ENCODE measurements at regions not wholly inside any gene's neighbourhood (a gene's known extent, or its start where the extent isn't known, plus 50 kb on each side); places are given as distances from the start of the nearest gene placed in this dataset.

DNA sequence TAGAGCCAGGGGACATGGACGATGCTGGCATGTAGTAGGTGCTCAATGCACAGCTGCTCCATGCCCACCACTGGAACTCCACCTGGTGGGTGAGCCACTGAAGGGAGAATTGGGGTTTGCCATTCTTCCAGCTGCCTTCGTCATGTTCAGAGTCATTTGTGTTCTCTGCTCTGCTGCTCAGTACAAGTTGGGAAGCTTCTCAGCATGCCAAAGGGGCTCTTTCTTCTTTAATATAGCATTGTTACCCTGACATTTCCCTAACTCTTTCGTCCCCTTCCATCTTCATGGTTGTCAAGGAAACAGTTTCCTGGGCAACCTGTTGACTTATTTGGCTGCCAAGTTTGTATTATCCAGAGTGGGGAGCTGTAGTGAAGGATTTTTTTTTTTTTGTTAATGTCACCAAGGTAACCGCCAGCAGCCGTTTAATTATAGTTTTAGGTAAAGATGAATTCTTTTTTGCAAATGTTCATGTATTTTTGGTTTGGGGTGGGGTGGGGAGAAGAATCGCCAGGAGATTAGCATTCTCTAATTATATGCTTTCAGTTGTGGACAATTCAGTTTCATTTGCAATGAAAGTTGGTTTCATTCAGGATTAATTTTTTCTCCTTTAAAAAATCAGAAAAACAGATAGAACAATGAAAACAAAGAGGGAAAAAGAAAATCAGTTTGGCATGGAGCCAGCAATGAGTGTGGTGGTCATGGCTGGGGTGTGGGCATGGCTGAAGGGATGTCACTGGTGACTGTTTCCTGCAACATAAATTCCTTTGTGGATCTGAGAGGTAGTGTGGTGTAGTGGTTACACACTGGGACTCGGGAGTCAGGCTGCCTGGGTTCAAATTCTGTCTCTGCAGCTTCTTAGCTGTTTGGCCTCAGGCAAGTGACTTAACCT is 73.0 kb upstream of the KCNG1 start:
- TF ChIP-seq, protein P1, sequence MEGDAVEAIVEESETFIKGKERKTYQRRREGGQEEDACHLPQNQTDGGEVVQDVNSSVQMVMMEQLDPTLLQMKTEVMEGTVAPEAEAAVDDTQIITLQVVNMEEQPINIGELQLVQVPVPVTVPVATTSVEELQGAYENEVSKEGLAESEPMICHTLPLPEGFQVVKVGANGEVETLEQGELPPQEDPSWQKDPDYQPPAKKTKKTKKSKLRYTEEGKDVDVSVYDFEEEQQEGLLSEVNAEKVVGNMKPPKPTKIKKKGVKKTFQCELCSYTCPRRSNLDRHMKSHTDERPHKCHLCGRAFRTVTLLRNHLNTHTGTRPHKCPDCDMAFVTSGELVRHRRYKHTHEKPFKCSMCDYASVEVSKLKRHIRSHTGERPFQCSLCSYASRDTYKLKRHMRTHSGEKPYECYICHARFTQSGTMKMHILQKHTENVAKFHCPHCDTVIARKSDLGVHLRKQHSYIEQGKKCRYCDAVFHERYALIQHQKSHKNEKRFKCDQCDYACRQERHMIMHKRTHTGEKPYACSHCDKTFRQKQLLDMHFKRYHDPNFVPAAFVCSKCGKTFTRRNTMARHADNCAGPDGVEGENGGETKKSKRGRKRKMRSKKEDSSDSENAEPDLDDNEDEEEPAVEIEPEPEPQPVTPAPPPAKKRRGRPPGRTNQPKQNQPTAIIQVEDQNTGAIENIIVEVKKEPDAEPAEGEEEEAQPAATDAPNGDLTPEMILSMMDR (IDR thresholded peaks at IDR 0.05): no peak
- DNase-seq: no peak
- Mint-ChIP-seq H3K4me3 (no peak overlapping the region), H3K36me3 (ENCODE audit: low read depth) (no peaks in the 10 kb centered on the region), H3K9me3 (no peaks in the 10 kb centered on the region), H3K4me1 (peaks cover 54% of the 10 kb centered on the region), H3K27ac (no peak overlapping the region), H3K27me3 (ENCODE audit: low read depth, poor library complexity) (peaks cover 10% of the 10 kb centered on the region)

DNA sequence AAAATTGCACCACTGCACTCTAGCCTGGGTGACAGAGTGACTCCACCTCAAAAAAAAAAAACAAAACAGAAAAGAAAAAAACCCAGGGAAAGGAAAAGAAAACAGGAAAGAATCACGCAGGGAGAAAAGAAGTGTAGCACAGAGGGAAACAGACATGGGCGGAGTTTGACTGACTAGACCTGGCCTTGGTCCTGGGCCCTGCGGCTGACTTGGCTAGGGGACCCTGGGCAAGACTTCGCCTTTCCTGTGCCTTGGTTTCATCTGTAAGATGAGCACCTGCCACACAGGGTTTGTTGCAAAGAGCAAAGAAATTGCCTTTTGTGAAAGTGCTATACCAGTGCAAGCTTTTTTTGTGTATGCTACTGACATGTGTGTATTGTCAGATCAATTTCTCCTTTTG is 71.3 kb upstream of the KCNG1 start:
- Mint-ChIP-seq H3K36me3 (ENCODE audit: low read depth) (no peaks in the 10 kb centered on the region), H3K27ac (no peak overlapping the region), H3K4me3 (no peak overlapping the region), H3K27me3 (ENCODE audit: low read depth, poor library complexity) (peaks cover 10% of the 10 kb centered on the region), H3K9me3 (no peaks in the 10 kb centered on the region), H3K4me1 (peaks cover 56% of the 10 kb centered on the region)
- TF ChIP-seq, protein P1 (IDR thresholded peaks at IDR 0.05): no peak
- DNase-seq: no peak

DNA sequence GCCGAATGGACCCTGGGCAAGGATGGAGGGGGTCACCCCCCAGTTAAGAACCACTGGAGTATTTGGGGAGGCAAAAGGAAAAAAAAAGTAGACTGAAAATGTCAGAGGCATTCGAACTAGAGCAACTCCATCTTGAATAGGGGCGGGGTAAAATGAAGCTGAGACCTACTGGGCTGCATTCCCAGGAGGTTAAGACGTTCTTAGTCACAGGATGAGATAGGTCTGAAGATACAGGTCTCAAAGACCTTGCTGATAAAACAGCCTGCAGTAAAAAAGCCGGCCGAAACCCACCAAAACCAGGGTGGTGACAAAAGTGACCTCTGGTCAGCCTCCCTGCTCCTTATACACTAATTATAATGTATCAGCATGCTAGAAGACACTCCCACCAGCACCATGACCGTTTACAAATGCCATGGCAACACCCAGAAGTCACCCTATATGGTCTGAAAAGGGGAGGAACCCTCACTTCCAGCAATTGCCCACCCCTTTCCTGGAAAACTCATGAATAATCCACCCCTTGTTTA is 70.4 kb upstream of the KCNG1 start:
- H3K9me3 Mint-ChIP-seq: no peaks in the 10 kb centered on the region
- TF ChIP-seq, protein P1 (IDR thresholded peaks at IDR 0.05): no peak
- H3K4me3 Mint-ChIP-seq: no peak overlapping the region
- peaks cover 53% of the 10 kb centered on the region for H3K4me1 Mint-ChIP-seq
- H3K27me3 Mint-ChIP-seq (ENCODE audit: low read depth, poor library complexity): peaks cover 7% of the 10 kb centered on the region
- DNase-seq: no peak
- H3K27ac Mint-ChIP-seq: no peak overlapping the region
- no peaks in the 10 kb centered on the region for H3K36me3 Mint-ChIP-seq (ENCODE audit: low read depth)

DNA sequence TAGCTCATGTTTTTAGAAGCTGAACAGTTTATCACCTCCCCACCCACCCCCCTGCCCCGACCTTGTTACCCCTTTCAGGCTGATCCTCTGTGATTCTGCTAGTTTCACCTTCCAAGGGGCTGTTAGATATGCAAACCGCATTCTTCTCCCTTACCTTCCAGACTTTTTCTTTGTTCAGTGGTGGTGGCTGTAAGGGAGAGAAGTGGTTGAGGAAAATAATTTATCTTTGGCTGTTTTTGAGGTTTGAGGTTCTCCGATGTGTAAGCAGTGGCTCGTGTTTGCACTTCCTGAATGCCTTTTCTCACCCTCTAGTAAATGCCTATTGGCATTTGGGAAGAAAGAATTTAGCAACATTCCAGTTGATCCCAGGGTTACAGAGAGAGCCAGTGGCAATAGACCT is 69.4 kb upstream of the KCNG1 start:
- Mint-ChIP-seq H3K4me3 (peak overlapping the region; percentile 71), H3K36me3 (ENCODE audit: low read depth) (no peaks in the 10 kb centered on the region), H3K4me1 (peaks cover 56% of the 10 kb centered on the region), H3K27ac (no peak overlapping the region), H3K27me3 (ENCODE audit: low read depth, poor library complexity) (peaks cover 9% of the 10 kb centered on the region), H3K9me3 (no peaks in the 10 kb centered on the region)
- no peak for DNase-seq
- TF ChIP-seq, protein P1 (IDR thresholded peaks at IDR 0.05): no peak

DNA sequence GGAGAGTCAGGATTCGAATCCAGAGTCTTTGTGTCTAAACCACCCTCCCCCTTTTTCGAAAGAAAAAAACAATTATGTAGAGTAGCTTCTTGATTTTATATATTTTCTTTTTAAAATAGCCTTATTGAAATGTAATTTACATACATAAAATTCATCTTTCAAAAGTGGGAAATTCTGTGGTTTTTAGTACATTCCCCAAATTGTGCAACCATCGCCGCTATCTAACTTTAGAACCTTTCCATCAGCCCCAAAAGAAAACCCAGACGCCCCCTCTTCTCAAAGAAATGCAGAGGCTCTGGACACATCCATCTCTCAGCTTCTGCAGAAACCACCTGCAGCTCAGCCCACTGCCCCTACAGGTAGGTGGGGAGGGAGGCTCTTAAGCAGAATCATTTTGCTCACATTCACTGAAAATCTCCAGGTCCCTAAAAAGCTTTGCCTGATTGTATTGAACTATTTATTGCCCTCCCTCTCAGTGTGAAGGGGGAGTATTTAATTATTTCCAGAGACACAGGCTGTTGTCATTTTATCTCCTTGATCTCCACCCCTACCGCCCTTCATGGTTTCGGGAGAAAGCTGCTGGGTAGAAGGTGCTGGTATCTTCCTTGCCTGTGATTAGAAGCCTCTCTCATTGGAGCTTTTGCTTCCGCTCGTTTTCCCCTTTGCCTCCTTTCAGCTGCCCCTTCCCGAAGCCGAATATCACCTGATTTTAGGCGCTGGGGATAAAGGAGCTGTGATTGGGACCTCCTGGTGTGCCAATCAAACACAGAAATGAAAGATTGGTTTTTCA is 68.7 kb upstream of the KCNG1 start:
- Mint-ChIP-seq H3K36me3 (ENCODE audit: low read depth) (no peaks in the 10 kb centered on the region), H3K4me3 (peak overlapping the region; percentile 71), H3K27ac (no peak overlapping the region), H3K27me3 (ENCODE audit: low read depth, poor library complexity) (peaks cover 10% of the 10 kb centered on the region), H3K9me3 (no peaks in the 10 kb centered on the region), H3K4me1 (peaks cover 59% of the 10 kb centered on the region)
- TF ChIP-seq, protein P1 (IDR thresholded peaks at IDR 0.05): no peak
- no peak for DNase-seq

All from nephron progenitor cell (in vitro differentiated cells).